ENCODE measurements at regions not wholly inside any gene's neighbourhood (a gene's known extent, or its start where the extent isn't known, plus 50 kb on each side); places are given as distances from the start of the nearest gene placed in this dataset.

GRCh38 chr2:196513796-196514526 is 125.6 kb upstream of the CCDC150 start:
- TF ChIP-seq, protein P1, sequence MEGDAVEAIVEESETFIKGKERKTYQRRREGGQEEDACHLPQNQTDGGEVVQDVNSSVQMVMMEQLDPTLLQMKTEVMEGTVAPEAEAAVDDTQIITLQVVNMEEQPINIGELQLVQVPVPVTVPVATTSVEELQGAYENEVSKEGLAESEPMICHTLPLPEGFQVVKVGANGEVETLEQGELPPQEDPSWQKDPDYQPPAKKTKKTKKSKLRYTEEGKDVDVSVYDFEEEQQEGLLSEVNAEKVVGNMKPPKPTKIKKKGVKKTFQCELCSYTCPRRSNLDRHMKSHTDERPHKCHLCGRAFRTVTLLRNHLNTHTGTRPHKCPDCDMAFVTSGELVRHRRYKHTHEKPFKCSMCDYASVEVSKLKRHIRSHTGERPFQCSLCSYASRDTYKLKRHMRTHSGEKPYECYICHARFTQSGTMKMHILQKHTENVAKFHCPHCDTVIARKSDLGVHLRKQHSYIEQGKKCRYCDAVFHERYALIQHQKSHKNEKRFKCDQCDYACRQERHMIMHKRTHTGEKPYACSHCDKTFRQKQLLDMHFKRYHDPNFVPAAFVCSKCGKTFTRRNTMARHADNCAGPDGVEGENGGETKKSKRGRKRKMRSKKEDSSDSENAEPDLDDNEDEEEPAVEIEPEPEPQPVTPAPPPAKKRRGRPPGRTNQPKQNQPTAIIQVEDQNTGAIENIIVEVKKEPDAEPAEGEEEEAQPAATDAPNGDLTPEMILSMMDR (IDR thresholded peaks at IDR 0.05; ENCODE audit: extremely low read depth in 1 of 2, insufficient read depth in 1 of 2, low read depth in 1 of 2, low read length in 2 of 2): no peak
- no peak for TF ChIP-seq POLR2AphosphoS5 (IDR thresholded peaks at IDR 0.05; ENCODE audit: insufficient read depth, low read depth, low read length)

Measured in endothelial cell of umbilical vein (primary cell).